Effector CD4-positive, alpha-beta T cell (primary cell): ENCODE measurements at regions not wholly inside any gene's neighbourhood (a gene's known extent, or its start where the extent isn't known, plus 50 kb on each side); places are given as distances from the start of the nearest gene placed in this dataset.

Source experiments
- DNase-seq: peaks from one replicate; pipeline ENCODE4 v3.0.0-alpha.2; 2020

DNA sequence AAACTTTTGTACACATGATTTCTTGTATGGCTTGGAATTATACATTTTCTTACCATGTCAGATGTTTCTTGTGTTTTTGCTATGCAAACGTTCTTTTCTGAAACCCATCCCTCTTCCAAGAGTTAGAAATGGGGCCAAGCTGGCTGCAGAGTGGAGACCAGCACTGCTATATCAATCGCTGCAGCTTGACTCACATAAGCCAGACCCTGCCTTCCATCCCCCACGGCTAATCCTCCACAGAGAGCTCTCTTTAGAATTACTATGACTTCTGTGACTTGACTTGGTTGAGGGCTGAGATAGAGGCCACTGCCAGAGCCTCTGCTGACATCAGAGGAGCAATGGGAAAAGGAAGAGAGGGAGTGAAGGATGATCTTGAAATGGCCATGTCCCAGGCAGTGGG, 147.9 kb downstream of the DACT1 start:
- no peak for DNase-seq

DNA sequence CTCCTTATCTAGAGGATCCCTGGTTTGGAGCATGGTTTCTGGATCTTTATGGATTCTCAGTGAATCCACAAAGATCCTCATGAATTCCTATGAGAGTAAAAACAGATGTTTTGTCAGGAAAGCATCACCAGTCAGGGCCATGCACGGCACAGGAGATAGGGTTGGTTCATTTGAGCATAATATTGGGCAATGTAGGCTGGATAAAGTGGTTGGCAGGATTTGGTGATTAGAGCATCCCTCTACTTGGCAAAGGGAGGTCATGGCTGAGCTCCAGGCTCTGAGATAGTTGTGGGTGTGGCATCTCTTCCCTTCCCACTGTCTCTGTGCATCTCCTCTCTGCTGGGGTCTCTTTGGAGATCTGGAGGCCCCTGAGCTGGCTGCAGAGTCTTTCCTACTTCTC, 149.8 kb downstream of the DACT1 start:
- no peak for DNase-seq

DNA sequence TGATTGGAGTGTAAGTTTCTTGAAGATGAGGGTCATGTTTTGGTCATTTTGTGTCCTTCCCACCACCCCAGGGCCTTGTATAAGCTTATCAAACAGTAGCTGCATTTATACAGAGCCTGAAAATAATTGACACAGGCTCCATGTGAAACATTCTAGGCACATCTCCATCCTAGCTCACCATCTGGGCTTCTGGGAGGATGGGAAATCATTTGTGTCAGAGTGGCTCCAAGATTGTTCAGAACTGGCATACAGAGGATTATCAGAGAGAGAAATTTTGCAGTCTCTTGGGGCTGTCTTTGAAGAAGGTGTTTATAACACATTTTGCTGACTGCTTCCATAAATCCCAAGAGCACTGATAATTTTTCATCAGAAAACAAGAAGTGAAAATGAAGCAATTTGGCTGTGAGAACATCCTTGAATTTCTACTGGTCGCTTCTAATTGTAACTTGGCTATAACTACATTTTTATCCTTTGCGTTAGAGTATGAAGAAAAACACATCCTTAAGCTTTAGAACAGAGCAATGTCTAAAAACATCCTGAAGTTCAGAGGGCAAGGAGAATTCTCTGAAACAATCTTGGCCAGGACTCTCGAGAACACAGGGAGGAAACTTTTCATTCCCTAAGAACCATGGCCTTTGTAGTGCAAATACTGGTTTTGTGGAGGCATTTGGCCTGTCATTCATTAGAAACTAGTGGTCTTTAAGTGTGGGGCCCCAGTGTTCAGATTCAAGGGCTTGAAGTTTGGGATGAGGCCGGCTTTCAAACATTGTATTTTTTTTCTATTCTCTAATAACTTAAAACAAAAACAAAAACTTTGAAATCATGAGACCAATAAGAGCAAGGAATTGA, 151.1 kb downstream of the DACT1 start:
- no peak for DNase-seq

DNA sequence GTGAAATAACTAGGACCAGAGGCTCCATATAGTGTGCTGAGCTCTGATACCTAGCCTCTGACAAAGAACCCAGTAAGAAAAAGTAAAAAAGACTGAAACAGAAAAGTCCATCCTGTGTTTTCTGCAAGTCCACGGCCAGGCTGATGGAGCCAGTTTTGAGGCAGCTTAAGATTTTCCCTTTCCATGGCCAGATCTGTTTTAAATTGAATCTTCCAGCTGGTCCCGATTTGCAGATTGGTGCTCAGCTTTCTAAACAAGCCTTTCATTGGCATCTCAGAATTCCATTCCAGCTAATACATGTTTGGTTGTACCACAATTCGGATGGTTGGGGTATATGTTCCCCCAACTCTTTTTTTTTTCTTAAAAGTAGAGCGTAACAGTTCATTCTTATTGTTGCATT, 152.0 kb downstream of the DACT1 start:
- no peak for DNase-seq

DNA sequence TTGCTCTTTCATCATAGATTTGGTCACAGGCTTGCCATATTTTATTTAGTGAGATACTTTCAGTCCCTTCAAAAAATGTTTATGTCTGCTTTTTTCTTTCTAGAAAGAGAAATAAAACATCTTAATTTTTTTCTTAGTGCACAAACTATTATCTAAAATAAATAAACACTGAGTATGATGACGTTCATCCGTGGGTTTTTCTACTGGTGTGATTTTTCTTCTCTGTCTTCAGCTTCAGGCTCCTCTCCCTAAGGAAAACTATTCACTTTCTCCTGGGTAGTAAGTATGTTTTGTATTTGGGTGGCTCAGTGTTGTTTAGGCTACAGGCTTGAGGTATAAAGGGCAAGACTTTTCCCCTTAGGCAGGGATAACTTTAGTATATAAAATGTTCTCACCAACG, 154.7 kb downstream of the DACT1 start:
- DNase-seq: no peak

DNA sequence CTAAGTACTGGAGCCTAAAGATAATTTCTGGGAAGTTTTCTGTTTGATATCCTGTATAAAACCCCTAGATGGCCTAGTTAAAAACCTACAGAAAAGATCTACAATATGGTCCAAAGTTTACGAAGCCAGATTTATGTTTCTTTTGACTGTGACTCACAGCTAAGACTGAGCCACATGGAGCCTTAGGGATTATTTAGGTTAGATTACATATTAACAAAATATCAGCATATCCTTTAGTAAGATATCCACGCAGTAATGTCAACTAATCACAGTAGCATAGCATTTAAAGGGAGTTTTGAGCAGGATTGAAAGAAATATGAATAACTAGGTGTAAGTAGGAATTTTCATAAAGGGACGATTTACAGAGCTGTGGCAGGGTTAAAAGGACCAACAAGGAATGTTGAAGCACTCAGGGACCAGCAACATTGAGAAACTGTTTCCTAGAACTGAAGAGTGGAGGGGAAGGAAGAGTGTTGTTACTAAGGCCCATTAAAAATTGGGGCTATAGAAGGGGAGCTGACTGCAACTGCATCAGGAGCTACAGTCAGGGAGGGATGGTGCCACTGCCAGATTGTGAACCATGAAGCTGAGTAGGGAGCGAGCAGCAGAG, 155.5 kb downstream of the DACT1 start:
- no peak for DNase-seq

DNA sequence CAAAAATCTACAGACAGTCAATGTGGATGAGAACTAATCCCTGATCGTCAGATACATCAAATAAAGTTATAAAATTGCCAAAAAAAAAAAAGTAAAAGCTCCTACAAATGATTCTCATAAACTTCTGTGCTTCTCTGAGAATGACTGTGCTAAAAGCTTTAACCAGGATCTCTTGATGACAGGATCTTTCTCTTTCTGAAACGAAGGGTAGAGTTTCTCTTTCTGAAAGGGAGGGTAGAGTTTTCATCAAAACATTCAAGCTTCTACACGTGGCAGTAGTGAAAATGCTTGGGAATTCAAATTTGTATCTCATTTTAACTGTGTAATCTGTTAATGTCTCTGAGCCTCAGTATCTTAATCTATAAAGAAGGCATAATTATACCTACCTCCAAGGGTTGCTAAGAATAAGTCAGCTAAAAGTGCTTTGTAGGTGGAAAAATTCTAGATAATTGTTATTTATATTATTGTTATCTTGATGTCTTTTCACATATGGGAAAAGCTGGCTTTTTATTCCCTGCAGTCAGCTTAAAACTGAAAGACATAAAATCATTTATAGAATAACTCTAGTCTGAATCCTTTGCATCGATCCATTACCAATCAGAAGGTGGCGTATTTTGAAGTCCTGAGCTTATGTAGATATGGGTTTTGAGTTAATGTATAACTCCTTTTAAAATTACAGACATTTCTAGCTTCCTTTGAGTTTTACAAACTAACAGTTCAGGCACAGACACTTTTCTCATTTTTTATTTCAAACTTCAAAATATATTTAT, 157.4 kb downstream of the DACT1 start:
- DNase-seq: no peak

DNA sequence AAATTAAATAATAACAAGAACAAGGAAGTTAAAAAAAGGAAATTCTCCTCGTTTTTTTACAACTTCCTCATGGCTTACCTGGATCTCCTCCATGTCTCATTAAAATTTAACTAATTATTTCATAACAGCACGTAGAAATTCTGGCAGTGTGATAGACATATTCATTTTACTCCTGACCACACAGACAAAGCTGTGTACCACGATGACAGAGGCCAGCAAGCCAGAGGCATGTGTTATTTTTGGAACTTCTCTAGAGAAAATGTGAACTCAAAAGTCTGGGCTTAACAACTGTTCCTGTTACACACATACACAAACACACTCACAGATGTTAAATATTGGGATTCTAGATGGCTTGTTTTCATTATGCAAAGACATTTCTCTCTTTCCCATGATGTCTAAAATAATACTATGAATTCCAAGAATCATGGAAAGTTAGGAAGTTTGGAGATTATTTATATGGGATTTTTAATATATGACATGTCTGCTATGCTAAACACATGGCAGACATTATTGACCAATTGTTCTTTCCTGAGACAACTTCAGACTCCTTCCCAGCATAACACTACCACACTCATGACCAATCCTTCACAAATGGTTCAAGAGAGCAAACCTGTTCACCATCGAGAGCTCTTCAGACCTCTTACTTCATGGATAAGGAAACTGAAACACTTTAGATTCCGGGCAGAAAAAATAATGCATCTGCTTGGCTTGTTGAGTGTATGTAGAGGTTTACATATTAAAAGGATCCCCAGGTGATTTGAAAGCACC, 158.7 kb downstream of the DACT1 start:
- DNase-seq: no peak

DNA sequence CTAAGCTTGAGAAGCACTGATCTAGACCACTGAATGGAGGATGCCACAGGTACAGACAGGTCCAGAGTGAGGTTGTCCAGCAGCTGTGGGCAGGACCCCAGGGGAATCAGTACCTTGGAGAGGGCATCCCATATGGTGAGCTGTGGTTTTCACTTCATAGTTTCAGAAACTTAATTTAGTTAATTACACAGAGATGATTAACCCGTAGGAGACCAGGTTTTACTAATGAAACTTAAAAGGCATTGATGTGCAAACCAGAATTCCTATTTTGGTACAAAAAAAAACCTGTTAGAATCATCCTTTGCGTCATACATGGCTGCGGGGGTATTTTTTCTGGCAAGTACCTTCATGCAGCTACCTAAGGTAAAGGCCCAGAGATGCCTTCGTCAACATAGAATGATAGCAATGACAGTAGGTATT, 159.3 kb downstream of the DACT1 start:
- no peak for DNase-seq

DNA sequence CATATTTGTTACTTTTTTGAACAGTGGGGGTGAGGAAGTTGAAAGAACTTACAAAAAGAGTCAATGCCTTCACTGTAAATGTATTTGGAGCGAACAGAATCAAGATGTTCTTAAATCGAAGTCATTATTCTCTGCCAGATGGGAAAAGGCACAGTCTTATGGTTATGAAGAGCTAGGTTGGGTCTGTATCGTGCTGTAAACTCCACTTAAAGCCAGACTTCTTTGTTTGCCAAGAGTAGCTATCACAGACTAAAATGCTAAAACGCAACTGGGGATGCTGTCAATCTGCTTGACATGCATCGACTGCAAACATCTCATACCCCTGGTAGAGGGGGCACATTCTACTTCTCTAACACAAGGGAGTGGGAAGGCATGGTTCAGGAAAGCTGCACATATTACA, 160.4 kb downstream of the DACT1 start:
- no peak for DNase-seq

DNA sequence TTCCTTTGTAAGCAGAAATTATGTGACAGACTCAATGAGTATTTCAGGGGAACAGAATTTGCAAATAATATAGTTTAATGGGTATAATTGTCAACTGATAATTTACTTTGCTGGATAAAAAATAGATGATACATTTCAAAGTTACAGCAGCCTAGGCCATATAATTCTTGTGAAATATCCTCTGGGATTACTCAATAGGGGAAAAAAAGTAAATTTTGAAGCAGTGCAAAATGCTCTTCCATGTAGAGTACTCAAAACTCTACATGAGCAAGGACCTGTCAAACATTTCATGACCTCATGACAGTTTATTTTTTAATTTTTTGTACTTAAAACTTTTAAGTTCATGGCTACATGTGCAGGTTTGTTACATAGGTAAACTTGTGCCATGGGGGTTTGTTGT, 163.3 kb downstream of the DACT1 start:
- no peak for DNase-seq

DNA sequence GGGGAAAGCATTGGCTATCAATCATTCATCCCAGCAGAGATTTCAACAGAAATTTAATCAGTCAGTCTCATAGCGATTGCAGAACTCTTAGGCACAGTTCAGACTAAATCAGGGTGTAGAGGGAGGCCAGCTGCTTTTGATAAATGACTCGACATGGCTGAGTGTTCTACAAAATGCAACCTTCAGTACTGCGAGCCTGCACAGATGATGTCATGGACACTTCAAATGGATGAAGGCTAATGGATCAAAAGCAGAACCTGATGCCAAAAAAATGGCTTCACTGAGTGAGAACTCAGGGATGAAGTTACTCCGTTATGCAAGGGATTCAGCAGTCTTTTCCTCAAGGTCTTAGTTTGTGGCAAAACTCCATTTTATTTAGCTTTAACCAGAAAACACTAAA, 167.3 kb downstream of the DACT1 start:
- DNase-seq: no peak

DNA sequence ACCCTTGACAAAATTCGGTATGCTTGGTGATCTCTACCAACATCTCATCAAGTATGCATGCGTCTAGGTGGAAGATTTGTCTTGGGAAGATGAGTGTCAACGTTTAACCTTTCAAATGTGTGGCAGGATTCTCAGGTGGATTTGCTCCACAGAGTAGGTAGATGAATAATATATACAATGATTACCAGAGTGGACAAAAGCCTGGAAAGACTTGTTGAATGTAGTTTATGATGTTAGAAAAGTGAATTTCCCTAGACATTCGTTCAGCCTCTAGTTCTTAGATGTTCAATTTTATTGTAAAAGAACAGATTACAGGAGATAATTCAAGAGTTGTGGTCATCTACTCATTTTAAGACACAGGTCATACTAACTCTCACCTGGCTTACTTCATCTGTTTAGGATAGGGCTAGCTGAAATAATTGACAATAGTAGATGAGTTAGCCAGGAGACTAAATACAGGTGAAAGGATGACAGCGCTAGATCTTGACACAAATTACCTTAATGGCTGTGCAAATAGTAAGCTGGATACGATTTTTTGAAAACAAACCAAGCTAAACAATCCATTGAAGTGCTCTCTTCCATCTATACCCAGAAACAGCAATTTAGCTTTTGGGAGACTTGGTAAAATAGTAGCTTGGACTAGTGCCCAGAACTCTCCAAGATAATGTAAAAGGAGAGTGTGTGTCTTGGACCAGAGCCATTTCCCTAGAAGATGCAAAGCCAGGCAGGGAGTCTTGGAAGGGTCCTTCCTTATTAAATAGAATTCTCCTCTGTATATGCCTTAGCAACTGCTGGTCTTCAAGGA, 168.0 kb downstream of the DACT1 start:
- no peak for DNase-seq

DNA sequence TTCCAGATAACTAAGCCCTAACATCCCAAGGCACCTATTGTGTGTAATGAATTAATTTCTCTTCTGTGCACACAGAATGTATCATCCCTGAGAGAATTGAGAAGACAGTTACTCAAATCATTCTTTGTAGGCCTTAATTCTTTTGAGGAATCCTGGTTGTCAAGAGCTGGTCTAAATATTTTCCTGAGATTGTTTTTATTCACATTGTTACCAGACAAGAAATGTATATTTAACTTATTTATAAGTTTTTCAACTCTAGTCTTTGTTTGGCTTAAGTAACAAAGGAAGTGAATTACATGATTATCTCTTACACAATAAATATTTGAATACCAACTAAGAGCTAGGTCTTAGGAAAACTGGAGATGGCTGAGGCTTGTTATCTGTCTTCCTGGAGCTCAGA, 169.4 kb downstream of the DACT1 start:
- DNase-seq: no peak

DNA sequence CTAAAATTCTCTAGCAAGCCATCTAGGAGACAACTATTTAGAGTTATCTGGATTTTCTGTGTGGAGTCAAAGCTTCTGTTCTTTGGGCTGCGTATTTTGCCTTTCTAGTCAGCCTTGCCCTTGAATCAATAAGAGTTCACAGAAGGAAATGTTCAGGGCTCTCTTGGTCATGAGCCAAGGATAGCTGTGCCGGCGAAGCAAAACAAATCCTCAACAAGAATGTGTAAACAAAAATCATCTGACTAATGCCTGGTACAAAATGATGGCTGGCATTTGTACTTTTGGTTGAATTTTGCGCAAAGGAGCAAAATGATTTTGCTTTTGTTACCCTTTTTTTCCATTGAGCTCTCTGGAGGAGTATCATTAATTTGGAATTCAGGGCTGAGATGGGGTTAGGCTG, 171.1 kb downstream of the DACT1 start:
- DNase-seq: no peak

DNA sequence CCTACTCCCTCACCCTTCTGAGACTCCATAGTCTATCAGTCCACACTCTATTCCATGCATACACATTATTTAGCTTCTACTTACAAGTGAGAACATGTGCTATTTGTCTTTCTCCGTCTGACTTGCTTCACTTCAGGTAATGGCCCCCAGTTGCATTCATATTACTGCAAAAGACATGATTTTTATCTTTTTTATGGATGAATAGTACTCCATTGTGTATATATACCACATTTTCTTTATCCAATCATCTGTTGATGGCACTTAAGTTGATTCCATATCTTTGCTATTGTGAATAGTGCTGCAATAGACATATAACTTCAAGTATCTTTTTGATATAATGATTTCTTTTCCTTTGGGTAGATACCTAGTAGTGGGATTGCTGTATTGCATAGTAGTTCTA, 171.8 kb downstream of the DACT1 start:
- DNase-seq: no peak

DNA sequence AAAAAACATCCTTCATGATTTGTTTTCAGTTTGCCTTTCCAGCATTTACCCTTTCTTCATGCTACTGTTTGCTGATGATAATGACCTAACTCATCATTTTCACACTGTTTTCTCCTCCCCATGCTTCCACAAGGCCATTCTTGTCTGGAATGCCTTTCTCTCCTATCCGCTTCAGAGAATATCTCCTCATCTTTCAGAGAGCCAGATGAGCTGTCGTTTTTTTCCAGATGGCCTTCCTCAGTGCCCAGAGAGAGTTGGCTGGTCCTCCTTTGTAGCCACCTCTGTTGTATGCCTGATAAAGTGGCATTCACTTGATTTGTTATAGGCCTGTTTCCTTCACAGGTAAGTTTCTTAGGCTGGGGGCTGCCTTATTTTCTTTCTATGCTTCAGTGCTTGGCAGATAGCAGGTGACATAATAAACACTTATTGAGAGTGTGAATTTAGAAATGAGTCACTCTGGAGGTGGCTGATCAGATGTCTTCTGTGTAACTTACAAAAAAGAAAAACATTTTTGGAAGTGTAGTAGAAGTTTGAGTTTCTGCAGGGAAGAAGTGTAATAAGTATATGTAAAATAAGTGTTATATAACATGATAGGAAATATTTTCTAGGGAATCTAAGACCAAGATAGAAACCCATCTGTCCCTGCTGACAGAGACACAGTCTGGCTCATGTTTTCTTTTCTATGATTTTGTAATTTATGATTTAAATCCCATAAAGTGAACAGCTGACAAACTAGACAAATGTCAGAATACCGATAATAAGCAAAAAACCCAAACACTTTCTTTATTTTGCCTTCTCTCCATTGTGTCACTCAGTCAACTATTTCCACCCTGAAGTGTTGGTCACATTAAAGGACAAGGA, 174.5 kb downstream of the DACT1 start:
- DNase-seq: no peak

DNA sequence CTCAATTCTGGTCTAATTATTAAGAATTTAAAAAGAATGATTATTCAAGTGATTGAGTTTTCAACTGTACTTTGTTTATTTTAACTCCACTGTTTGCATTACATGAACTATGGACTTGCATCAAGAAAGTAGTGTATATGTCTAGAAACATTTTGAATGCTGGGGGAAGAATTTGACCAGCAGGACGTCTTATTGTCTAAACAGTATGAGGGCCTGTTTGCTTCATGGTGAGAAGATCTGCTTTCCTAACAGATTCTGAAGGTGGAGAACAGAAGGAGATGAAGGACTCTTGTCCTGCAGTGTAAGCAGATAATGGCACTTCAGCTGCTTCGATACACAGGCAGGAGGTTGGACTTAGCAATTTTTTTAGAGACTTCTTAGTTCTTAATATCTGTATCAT, 176.0 kb downstream of the DACT1 start:
- DNase-seq: no peak

DNA sequence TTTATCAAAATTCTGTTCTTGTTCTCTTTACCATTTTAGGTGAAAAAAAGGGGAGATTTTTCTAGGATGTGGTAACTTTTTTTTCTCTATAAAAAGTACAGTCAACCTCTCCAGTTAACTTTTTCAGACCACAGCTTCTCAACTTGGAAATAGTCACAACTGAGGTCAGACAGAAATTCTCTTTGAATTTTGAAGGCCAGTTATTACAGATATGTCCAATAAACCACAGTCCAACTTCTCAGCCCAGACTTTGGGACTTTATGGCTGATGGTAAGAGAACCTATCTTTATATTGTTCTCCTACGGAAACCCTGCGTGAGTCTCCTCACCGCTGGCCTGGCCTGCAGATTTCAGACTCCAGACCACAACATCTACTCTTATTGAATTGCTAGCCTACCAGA, 176.7 kb downstream of the DACT1 start:
- DNase-seq: no peak

DNA sequence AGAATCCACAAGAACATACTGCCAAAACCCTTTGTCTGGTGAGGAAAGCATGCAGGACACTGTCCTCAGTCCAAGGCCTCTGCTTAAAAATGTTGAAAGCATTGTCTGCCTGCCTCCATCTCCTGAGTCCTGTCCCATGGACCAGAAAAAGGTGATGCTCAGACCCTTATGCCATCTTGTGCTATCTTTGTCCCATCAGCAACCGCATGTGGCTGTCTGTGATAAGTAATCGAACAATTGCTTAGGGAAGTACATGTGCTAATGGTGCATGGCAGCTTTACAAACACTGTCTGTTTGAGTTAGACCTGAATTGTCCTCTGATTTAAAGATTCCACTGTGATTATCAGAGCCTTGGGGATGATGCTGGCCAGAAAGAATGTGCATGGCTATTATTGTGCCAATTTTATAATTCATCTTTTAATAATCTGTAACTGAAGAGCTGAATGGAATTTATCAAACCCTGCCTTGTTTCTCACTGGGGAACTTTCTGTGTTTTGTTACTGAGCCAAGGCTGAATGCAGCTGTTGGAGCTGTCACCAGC, 177.5 kb downstream of the DACT1 start:
- DNase-seq: no peak

DNA sequence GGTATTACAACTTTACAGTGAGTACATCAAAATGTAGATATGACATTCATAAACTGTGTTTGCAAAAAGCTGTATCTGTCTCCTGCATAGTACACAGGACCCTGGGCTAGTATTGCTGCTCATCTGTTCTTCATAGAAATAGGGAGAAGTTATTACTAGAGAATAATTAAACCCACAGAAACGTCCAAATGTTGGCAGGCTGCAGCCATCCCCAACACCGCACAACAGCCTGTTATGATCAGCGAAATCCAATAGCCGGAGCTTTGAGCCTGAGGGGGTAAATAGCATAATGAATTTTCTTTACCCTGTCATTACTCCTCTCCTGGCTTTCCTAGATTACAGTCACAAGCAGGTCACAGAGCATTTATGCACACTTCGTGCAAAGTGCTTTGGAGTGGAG, 178.0 kb downstream of the DACT1 start:
- no peak for DNase-seq
